Ishikawa (cell line): ENCODE measurements at regions not wholly inside any gene's neighbourhood (a gene's known extent, or its start where the extent isn't known, plus 50 kb on each side); places are given as distances from the start of the nearest gene placed in this dataset.

Experiments used
- CREB1 ChIP-seq: IDR thresholded peaks from 2 replicates; pipeline ENCODE4 v1.6.1; 2012; ENCODE audit warnings: low read depth
- FOXM1 ChIP-seq: IDR thresholded peaks from 2 replicates; pipeline ENCODE4 v1.6.1; 2012; ENCODE audit warnings: low read depth, borderline replicate concordance
- MAX ChIP-seq: IDR thresholded peaks from 2 replicates; pipeline ENCODE4 v1.6.1; 2012
- REST ChIP-seq: IDR thresholded peaks from 2 replicates; pipeline ENCODE4 v1.6.1; 2012; ENCODE audit warnings: low read depth, mild to moderate bottlenecking
- TAF1 ChIP-seq: IDR thresholded peaks from 2 replicates; pipeline ENCODE4 v1.6.1; 2012; ENCODE audit warnings: low read depth, mild to moderate bottlenecking

GRCh38 chr20:18987781-18988360, 174.3 kb downstream of the SCP2D1 start:
- no peak for TF ChIP-seq TAF1
- TF ChIP-seq CREB1 = no peak
- TF ChIP-seq REST = no peak
- no peak for TF ChIP-seq FOXM1
- no peak for TF ChIP-seq MAX
